GM13976 (cell line): ENCODE measurements at regions not wholly inside any gene's neighbourhood (a gene's known extent, or its start where the extent isn't known, plus 50 kb on each side); places are given as distances from the start of the nearest gene placed in this dataset.

ENCODE experiments used
- DNase-seq: peaks from one replicate; pipeline ENCODE4 v3.0.0; 2012; ENCODE audit warnings: low spot score
- in situ Hi-C: fragments of 300-500 bp; cut with MboI; formaldehyde crosslinking; loops from one replicate; pipeline ENCODE4 v1.12.0; 2022; ENCODE audit warnings: low sequenced_read_pairs, mixed read lengths, inconsistent platforms; ENCODE audit not compliant: unreplicated experiment
- TF ChIP-seq, protein P1 (sequence below): IDR thresholded peaks from 2 replicates; pipeline ENCODE4 v1.5.1; 2012; ENCODE audit warnings: borderline replicate concordance, mild to moderate bottlenecking; ENCODE audit not compliant: insufficient read depth; ENCODE audit errors: extremely low read depth, missing control alignments, control extremely low read depth

DNA sequence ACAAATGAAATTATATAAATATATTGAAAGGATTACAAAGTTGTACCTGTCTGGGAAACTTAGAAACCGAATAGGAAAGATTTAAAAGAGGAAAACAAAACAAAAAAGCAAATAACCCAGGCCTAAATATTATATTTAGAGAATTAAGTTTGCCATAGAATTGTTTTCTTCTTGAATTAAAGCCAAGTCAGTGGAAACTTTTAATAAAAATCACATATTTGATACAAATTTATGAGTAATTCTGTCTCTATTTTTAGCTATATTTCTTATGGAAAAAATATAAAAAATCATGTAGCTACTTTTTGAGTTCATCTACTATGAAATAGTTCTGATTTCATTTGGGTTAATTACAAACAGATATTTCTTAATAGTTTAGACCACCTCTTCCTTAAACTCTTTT lies 470.2 kb upstream of the HSF2 start:
- in situ Hi-C loops = no loop called here
- TF ChIP-seq, protein P1, sequence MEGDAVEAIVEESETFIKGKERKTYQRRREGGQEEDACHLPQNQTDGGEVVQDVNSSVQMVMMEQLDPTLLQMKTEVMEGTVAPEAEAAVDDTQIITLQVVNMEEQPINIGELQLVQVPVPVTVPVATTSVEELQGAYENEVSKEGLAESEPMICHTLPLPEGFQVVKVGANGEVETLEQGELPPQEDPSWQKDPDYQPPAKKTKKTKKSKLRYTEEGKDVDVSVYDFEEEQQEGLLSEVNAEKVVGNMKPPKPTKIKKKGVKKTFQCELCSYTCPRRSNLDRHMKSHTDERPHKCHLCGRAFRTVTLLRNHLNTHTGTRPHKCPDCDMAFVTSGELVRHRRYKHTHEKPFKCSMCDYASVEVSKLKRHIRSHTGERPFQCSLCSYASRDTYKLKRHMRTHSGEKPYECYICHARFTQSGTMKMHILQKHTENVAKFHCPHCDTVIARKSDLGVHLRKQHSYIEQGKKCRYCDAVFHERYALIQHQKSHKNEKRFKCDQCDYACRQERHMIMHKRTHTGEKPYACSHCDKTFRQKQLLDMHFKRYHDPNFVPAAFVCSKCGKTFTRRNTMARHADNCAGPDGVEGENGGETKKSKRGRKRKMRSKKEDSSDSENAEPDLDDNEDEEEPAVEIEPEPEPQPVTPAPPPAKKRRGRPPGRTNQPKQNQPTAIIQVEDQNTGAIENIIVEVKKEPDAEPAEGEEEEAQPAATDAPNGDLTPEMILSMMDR = no peak
- no peak for DNase-seq

DNA sequence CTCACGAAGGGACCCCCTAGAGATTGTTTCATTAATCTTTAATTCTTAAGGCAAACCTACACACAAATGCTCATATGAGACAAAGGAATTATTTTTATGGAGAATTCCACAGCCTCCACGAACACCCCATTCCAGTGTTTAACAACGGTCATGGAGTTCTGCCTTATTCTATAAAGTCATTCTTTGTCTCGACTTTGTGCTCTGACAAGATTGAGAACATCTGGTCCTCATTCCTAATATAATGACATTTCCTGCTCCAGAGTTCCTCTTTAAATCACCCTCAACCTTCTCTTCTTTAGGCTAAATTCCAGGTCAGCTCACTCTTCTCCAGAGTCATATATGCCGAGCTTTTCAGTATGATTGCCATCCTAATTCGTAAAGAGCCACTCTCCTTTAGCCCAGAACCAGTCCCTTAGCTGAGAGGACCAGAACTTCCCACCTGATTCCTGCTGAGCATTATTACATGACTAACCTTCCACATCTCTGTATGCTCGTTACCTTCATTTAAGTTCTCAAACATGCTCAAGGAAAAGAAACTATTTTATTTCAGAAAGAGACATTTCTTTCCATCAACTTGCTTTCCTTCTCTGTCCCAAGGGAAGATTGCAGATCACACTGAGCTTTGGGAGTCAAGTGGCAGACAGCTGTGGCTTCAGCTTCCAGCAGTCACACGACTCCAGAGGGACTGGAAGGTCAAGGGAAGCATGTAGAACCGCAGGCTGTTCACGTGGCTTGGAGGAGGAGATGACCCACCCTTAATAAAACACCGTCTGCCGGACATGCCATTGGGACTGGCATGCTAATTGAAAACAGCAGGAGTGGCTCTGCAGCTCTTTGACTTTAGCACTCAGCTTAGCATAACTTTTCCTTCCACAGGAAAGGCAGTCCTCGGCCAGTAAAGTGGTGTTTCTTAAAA lies 467.1 kb upstream of the HSF2 start:
- TF ChIP-seq, protein P1 = no peak
- in situ Hi-C loops = no loop called here
- DNase-seq = no peak

DNA sequence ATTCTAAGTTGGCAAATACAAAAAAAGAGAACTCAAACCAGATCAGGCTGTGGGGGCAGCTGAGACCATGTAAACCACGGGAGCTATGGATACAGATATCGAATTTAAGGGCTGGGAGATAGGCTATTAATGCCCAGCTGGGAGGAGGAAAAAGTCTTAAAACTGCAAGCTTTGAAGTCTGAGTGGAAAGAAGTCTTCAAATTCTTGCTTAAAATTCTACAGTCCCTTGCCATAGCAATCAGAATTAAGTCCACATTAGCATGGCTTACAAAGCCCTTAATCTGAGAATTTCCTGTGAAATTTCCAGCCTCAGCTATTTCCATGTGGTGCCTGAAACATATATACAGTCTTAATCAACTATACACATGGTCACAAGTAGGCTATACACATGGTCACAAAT lies 465.0 kb upstream of the HSF2 start:
- DNase-seq = no peak
- TF ChIP-seq, protein P1 = no peak
- in situ Hi-C loops = no loop called here

DNA sequence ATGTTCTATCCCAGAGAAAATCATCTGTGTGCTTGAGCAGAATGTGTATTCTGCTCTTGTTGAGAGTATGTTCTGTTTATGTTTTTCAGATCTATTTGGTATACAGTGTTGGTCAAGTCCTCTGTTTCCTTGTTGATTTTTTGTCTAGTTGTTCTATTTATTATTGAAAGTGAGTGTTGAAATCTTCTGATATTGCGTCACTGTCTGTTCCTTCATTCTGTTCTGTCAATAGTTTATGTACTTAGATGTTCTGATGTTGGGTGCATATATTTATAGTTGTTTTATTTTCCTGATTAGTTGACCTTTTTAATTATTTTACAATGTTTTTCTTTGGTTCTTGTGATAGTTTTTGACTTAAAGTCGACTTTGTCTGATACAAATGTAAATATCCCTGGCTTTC lies 458.7 kb upstream of the HSF2 start:
- DNase-seq = no peak
- TF ChIP-seq, protein P1 = no peak
- in situ Hi-C loops = no loop called here

DNA sequence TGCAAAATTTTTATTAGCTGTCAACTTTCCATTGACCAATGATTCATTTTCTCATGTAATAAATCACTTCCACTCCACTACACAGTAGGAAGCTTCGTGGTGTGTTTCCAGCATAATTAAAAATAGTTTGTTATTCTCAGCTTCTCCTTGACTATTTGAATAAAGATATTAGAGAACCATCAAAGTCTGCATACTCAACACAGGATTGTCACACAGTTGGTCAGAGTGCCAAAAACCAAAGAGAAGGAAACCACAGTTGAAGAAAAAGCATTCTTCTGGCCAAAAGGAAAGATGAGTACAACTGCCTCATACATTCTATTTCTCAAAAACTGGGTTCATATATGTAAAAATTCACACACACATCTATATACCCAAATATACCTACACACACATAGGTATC lies 455.1 kb upstream of the HSF2 start:
- TF ChIP-seq, protein P1 = no peak
- in situ Hi-C loops = no loop called here
- no peak for DNase-seq

DNA sequence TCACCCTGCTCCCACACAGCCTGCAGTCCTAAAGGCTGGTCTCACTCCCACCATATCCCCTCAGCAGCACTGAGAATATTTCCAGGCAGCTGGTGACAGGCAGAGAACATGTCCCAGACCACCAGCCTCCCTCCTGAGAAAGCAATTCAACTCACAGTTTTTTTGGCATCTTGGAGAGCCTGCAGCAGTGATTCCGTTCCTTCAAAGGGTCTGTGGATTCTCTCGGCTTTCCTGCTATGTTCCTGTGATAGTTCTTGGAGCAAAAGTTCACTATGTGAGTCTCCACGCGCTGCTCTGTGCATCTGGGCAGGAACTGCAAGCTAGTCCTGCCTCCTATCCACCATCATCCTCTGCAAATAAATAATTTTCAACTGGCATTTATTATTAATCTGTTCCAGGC lies 448.3 kb upstream of the HSF2 start:
- DNase-seq = no peak
- in situ Hi-C loops = no loop called here

More for the DNA sequence above, 448.3 kb upstream of the HSF2 start:
- TF ChIP-seq, protein P1 = no peak
